Endothelial cell of hepatic sinusoid (primary cell): ENCODE measurements at regions not wholly inside any gene's neighbourhood (a gene's known extent, or its start where the extent isn't known, plus 50 kb on each side); places are given as distances from the start of the nearest gene placed in this dataset.
"Not testable (repeated sequence)": the region's sequence is repeated elsewhere in the genome, so short reads cannot be mapped to it uniquely, and the experiment has no call there.

Experiments used
- in situ Hi-C: cut with HindIII; loops from 2 replicates; pipeline ENCODE4 v1.10.0; 2017; ENCODE audit warnings: low sequenced_read_pairs

DNA sequence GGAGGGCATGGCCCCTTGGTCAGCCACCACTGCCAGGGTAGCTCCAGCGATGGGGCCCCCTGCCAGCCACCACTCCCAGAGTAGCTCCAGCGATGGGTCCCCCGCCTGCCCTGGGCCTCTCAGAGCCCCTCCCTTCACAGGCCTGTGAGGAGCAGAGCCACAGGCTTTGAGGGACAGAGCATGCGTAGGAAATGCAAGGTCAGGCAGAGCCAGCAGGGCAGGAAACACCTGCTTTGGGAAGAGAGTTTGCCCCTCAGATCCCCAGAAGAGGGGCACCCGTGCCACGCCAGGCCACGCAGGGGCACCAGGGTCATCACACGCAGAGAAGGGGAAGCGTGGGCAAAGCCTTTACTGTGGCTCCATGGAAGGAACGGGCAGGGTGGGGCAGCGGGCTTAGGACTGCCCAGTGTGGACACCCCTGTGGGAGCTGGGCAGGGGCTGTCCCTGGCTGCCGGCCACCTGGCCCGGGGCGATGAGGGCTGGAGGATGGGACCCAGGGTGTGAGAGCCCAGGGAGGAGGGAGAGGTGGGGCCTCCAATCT, 477.8 kb downstream of the BRD1 start:
- in situ Hi-C loops = no loop called here

DNA sequence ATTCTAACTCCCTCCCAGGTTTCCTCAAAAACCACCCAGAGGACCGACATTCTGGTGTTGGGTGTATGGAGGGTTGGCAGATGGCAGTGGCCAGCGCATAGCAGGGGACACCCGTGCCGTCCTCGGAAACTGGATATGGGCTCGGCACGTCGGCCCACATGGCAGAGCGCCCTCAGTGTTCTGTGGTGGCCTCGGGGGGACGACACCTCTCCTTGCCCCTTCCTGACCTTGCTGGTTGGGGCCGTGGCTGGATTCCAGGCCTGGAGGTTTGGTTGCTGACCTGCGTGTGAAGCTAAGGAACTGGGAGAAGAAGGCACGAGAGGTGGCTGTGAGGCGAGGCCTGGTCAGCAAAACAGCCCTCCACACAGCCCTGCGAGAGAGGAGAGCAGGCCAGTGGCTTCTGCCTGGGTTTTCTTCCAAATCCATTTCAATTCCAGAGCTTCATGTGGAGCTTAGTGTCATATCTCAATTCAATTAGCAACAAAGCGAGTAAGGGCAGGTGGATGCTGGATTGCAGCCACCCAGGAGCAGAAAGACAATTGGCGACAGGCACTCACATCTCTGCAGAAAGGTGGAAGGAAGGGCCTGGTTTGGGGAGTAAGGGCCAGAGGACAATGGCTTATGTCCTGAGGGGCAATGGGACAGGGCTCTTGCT, 478.4 kb downstream of the BRD1 start:
- in situ Hi-C loops = no loop called here

DNA sequence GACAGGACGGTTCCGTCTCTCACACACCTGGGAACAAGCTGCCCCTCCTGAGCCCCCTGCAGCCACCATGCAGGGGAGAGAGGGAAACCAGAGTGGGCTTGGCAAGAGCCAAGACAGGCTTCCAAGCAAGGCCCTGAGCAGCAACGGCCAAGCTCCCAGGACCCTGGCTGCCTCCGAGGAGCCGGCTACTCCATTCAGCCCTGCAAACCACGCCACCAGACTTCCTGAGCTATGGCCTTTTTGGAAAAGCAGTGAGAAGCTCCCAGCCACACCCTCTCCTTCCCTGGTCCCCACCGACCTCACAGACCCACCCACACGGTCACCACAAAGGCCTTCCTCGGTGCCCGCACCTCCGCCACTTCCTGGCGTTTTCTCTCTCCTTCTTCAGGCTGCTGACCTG, 479.0 kb downstream of the BRD1 start:
- in situ Hi-C loops = no loop called here

GRCh38 chr22:49347376-49347775, 480.3 kb downstream of the BRD1 start:
- in situ Hi-C loops = no loop called here

DNA sequence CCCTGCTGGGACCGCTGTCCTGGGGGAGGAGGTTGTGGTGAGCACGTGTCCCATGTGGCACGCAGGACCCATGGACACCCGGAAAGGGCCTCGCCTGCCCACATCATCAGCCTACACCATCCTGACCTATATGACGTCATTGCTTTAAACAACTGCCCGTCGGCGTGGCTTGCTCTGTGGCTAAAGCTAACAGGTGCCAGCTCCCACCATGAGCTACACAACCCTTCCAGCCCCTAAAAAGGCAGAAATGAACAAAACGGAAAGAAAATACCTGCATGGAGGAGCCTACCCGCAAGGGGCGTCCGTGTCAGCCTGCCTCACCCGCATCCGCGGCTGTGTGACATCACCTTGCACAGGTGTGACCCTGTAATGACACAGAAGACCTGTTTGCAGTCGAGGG, 481.8 kb downstream of the BRD1 start:
- in situ Hi-C loops = no loop called here

DNA sequence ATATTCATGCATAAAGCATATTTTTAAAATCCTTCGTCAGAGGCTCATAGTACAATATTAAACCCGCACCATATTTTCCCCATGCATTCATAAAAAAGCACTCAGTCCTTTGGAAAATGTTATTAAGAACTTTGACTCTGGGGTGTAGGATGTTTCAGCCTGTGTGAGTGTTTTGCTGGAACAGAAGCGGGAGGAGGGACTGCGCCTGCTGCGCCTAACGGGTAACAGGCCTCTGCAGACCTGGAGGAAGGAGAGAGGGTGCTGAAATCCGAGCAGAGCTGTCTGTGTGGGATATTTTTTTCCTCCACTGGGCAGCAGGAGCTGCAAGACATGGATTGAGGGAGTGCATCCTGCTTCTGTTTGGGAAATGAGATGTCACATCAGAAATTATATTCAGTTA, 483.0 kb downstream of the BRD1 start:
- in situ Hi-C loops = no loop called here

GRCh38 chr22:49344161-49344560, 483.5 kb downstream of the BRD1 start:
- in situ Hi-C loops = no loop called here

DNA sequence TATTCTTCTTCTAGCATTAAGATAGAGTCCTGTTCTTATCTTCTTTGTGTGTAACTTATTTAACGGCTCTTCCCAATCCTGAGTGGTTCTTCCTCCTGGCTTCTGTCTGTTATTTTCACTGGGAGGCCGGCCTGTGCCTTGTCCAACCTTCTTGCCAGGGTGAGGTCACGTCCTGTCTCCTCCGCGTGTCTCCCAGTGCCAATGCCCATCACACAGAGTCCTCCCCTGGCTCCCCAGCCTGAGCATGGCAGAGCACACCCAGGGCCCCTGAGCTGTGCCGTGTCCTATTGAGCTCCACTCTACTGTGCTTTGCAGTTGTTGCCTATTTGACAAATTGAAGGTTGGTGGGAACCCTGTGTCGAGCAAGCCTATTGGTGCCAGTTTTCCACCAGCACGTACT, 487.3 kb downstream of the BRD1 start:
- in situ Hi-C loops = no loop called here

DNA sequence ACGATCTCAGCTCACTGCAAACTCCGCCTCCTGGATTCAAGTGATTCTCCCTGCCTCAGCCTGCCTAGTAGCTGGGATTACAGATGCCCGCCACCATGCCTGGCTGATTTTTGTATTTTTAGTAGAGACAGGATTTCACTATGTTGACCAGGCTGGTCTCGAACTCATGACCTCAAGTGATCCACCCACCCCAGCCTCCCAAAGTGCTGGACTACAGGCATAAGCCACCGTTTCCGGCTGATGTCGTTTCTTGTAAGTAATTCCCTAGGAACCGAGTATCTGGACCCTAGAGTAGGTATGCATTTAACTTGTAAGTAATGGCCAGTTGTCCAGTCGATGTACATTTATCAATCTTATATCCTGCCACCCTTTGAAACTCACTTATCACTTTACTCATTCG, 491.2 kb downstream of the BRD1 start:
- in situ Hi-C loops = not testable (repeated sequence)

DNA sequence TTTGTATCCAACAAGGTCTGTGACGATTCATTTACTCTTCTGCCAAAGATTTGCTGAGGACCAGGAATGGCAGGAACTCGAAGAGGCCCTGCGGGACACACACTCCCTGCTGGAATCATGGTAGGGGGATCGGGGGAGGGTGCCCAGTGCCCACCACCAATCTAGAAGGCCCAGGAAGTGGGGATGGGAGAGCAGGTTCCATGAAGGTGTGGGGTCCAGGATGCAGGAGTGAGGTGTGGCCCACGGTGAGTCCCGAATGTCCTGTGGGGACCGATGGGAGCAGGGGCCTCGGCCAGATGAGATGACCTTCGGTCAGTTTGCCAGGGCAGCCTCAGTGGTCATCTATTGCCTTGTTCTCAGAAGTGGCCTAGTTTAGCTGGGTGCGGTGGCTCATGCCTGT, 492.7 kb downstream of the BRD1 start:
- in situ Hi-C loops = no loop called here

GRCh38 chr22:49334449-49334789, 493.3 kb downstream of the BRD1 start:
- in situ Hi-C loops = no loop called here

DNA sequence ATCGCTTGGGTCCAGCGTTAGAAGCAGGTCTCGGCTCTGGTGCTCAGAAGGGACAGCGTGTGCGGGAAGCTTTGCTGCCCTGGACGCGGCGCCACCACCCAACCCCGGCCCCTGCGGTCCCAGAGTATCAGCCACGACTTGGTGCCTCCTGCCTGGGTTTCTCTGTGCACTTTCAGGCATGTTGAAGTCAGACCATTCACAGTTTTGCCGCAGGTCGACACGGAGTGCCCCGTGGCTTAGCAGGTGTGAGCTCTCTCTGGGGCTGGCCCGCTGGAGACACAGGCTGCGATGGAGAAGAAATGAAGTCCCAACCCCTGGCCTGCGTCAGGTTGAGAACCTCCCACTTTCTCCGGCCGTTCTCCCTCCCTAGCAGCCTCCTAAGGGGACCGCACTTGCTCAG, 494.5 kb downstream of the BRD1 start:
- in situ Hi-C loops = no loop called here

DNA sequence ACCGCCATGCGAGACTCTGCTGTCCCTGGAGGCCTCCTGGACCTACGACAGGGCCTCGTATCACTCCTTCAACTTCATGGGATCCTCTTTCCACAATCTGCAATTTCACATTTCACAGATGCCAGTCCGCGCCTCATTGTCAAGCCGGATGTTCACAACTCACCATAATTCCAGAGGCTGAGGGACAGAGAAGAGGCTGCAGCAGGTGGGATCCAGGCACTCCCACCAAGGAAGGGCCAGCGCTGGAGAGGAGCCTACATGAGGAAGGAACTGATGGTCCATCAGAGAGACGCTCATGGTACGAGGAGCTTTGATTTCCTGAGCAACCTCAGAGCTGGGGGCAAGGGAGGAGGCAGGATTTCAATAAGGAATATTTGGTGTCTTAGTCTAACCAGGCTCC, 495.0 kb downstream of the BRD1 start:
- in situ Hi-C loops = no loop called here

- in situ Hi-C loops = no loop called here
These were observed 495.8 kb downstream of the BRD1 start for GRCh38 chr22:49331878-49332277.

- in situ Hi-C loops = no loop called here
These were observed 496.4 kb downstream of the BRD1 start for GRCh38 chr22:49331223-49331815.

GRCh38 chr22:49330421-49331222, 497.1 kb downstream of the BRD1 start:
- in situ Hi-C loops = no loop called here

- in situ Hi-C loops = no loop called here
These were observed 498.0 kb downstream of the BRD1 start for GRCh38 chr22:49329636-49330035.

DNA sequence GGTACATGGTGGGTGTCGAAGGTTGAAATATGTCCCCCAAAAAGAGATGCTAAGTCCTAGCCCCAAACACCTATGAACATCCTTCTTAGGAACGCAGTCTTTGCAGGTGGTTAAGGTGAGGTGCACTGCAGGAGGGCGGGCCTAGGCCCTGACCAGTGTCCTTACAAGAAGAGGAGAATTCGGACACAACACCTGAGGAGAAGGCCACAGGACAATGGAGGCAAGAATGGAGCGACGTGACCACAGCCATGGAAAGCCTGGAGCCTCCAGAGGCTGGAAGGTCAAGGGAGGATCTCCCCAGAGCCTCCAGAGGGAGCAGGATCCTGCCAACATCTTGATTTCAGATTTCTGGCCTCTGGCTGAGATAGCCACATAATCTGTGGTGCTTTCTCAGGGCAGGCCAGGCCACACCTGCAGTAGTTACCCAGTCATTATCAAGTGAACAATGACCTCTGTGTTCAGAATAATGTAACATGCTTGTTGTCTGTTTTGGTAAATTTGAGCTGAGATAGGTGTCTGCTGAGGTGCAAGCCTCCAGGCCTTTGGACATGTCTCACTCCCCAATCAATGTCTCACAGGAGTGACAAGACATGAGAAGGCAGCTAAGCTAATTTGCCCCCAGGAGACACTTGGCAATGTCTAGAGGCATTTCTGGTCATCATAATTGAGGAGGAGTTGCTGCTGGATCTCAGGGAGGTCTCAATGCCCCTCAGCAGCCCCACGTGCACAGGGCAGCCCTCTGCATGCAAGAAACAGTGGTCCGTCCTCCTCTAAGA, 498.9 kb downstream of the BRD1 start:
- in situ Hi-C loops = no loop called here

DNA sequence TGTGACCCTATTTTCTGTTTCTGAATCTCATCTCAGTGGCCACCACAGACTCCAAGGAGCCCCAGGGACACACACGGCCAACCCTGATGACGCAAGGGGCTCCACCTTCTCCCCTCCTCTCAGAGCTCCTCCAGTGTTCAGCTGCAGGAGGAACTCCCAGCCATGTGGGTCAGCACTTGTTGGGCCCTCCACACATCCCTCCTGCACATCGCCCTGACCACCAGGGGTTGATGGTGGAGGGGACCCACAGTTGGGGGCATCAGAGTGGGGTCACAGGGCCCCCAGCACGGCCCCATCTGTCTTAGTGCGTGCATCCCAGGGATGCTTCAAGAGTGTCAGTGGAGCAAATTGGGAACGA, 499.6 kb downstream of the BRD1 start:
- in situ Hi-C loops = no loop called here

DNA sequence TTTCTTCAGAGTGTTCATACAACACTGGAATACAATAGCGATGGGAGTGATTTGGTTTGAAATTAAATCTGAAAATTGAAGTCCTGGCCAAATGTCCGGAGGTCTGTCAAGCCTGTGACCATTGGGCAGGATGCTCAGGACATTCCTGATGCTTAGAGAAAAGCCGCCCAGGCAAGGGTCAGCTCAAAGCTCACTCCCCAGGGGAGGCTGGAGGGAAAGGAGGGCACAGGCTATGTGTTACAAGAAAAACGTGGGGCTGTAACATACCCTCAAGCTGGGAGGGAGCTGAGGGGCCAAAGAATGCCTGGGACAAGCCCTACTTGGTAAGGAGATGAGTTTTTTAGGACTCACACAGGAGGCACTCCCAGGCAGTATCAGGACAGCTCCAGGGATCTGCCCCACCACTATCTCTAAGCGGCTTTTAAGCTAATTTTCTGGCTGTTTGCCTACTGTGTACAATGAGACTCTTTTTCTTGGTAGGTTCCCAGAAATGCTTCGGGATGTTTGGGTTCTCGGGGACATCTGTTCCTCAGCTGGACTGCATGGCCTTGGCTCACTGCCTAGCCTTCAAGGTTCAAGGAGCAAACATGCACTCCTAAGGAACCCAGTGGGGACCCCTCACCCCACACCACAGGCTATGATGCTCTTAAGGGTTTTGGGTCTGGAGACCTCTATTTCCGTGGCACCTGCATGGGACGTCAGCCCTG, 500.1 kb downstream of the BRD1 start:
- in situ Hi-C loops = no loop called here

DNA sequence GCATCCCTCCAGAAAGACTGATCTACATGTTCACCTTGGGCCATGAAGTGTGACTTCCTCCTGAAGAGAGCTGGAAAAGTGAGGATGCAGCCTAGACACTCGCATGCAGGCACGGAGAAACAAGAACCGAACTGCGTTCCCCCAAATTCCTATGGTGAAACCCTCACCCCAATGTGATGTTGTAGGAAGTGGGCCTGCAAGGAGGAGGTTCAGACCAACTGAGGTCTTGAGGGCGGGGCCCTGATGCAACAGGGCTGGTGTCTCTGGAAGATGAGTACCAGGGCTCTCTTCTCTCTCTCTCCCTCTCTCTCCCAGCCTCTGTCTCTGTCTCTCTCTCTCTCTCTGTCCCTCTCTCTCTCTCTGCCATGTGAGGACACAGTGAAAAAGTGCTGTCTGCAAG, 501.1 kb downstream of the BRD1 start:
- in situ Hi-C loops = no loop called here
